ENCODE measurements at regions not wholly inside any gene's neighbourhood (a gene's known extent, or its start where the extent isn't known, plus 50 kb on each side); places are given as distances from the start of the nearest gene placed in this dataset.

DNA sequence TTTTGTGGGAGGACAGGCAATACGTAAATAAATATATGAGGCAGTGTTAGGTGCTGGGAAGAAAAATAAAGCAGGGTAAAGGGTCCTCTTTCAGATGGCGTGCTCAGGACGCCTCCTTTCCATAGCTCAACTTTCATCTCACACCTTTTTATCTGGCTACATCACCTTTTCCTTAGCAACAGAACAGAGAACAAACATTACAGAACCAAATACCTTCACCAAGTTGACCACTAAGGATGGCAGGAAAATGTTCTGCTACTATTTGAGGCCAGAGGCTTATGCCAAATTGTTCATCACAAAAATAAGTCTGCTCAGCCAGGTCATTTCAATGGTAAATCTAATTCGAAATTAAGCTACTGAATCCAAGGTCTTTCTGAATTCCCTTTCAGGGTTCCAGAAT is 149.2 kb upstream of the C1orf21 start (continued):
- no peak for TF ChIP-seq SP1 (IDR thresholded peaks at IDR 0.05; ENCODE audit: low read depth, low read length)

DNA sequence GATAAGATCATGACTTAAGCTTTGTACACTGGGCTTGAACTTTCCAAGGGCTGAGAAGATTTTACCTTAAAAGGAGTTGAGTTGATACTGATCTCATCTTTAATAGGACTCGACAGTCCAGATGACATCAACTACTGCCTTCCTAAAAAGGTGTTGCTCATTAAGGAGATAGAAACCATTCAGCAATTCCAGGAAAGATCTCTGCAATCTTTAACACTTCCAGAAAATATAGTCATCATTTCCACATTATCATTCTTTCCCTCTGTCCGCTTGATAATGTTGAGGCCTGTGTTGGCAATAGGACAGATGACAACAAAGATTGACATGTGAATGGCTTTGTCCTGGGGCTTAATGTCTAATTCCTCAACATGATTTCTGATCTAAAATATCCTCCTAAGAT is 145.4 kb upstream of the C1orf21 start:
- Histone ChIP-seq H4K91ac (replicated peaks; ENCODE audit: insufficient read length, low read length) (no peak overlapping the region), H2BK15ac (ENCODE audit: low read length) (no peak overlapping the region), H2BK5ac (ENCODE audit: low read depth, low read length) (no peak overlapping the region), H3K9ac (replicated peaks in 1 of 4; ENCODE audit: extremely low read depth in 1 of 4, low read depth in 3 of 4, low read length in 3 of 4) (no peak overlapping the region), H3K27ac (ENCODE audit: low read depth, low read length) (no peak overlapping the region), H3K4ac (replicated peaks; ENCODE audit: insufficient read length, low read depth, low read length) (no peak overlapping the region), H3K9me3 (ENCODE audit: insufficient read depth in 2 of 2, low read depth in 1 of 2, low read length in 1 of 2) (no peaks in the 10 kb centered on the region), H2BK20ac (ENCODE audit: low read length) (no peak overlapping the region), H2BK120ac (replicated peaks; ENCODE audit: low read depth, low read length) (no peak overlapping the region), H3K23ac (ENCODE audit: insufficient read length) (no peak overlapping the region), H3K4me3 (ENCODE audit: extremely low read depth in 1 of 4, insufficient read depth in 2 of 4, low read depth in 3 of 4, low read length in 4 of 4) (no peak overlapping the region), H3K27me3 (replicated peaks in 1 of 4; ENCODE audit: control insufficient read depth in 3 of 4, extremely low read depth in 1 of 4, insufficient read depth in 3 of 4, low read length in 3 of 4) (no peaks in the 10 kb centered on the region), H3K4me1 (replicated peaks in 1 of 4; ENCODE audit: control insufficient read depth in 3 of 4, insufficient read depth in 4 of 4, low read length in 3 of 4) (no peaks in the 10 kb centered on the region), H3K79me1 (ENCODE audit: low read depth, low read length) (no peaks in the 10 kb centered on the region), H2AFZ (ENCODE audit: low read length) (no peak overlapping the region), H4K20me1 (replicated peaks in 1 of 2; ENCODE audit: control insufficient read depth in 1 of 2, insufficient read depth in 2 of 2, low read length in 2 of 2) (no peaks in the 10 kb centered on the region), H4K8ac (ENCODE audit: extremely low read depth, insufficient read depth, low read length) (no peak overlapping the region), H3K36me3 (ENCODE audit: control insufficient read depth in 2 of 4, insufficient read depth in 4 of 4, low read length in 3 of 4) (no peaks in the 10 kb centered on the region), H2BK12ac (ENCODE audit: low read depth, low read length) (no peak overlapping the region), H3K79me2 (ENCODE audit: control insufficient read depth in 1 of 2, insufficient read depth in 2 of 2, low read length in 2 of 2) (no peaks in the 10 kb centered on the region), H2AK5ac (ENCODE audit: low read depth, low read length) (no peak overlapping the region), H3K4me2 (ENCODE audit: insufficient read depth in 1 of 2, low read depth in 2 of 2, low read length in 2 of 2) (no peak overlapping the region), H4K5ac (ENCODE audit: insufficient read length, low read depth, low read length) (no peak overlapping the region), H3K18ac (ENCODE audit: extremely low read depth, low read length) (no peak overlapping the region), H3K14ac (ENCODE audit: insufficient read length) (no peak overlapping the region), H3K23me2 (ENCODE audit: low read depth, low read length) (no peaks in the 10 kb centered on the region; the same call in 1 of the 2 replicates), H3K56ac (replicated peaks; ENCODE audit: insufficient read length, low read depth, low read length) (no peak overlapping the region)
- WGBS, 2 experiments (ENCODE audit: extremely low coverage in 1 of 2, insufficient coverage in 1 of 2, insufficient read length in 1 of 2, insufficient replicate concordance in 2 of 2, low coverage in 1 of 2, low lambda C conversion rate in 2 of 2, missing lambda C conversion rate in 1 of 2) = 85% methylated on average over 2 of the region's 2 CpGs; no CpG with 5 or more reads in 1 of the 2 experiments
- ChIA-PET POLR2A (ENCODE audit: partially characterized antibody) (no interaction called here), CTCF (ENCODE audit: partially characterized antibody) (interaction anchor here (1.1 to 2.1 kb wide), 6 partner anchors 20 to 422 kb away, joined by 3 to 12 read pairs (median 5); no protein-coding TSS in a partner anchor)
- FAIRE-seq = no peak
- DNase-seq (ENCODE audit: low read depth in 1 of 2, low spot score in 2 of 2) = no peak
- TF ChIP-seq ATF3 (IDR thresholded peaks at IDR 0.05; ENCODE audit: insufficient read depth, low read depth, low read length) = no peak
- no peak for TF ChIP-seq BACH1 (IDR thresholded peaks at IDR 0.05; ENCODE audit: low read length)
- no peak for TF ChIP-seq HDAC6 (IDR thresholded peaks at IDR 0.05; ENCODE audit: low read depth, low read length)
- no peak for TF ChIP-seq RBBP5 (IDR thresholded peaks at IDR 0.05; ENCODE audit: borderline replicate concordance, low read depth, low read length)
- no peak for TF ChIP-seq NANOG (IDR thresholded peaks at IDR 0.05; ENCODE audit: insufficient read depth, low read depth, low read length, poor library complexity, severe bottlenecking)
- TF ChIP-seq HDAC2 (IDR thresholded peaks at IDR 0.05; ENCODE audit: borderline replicate concordance in 1 of 2, low read depth in 2 of 2, low read length in 2 of 2) = no peak
- no peak for TF ChIP-seq JUND (IDR thresholded peaks at IDR 0.05; ENCODE audit: low read length)
- TF ChIP-seq EP300 (IDR thresholded peaks at IDR 0.05; ENCODE audit: borderline replicate concordance in 1 of 2, low read depth in 2 of 2, low read length in 2 of 2) = no peak
- no peak for TF ChIP-seq POLR2AphosphoS5 (IDR thresholded peaks at IDR 0.05; ENCODE audit: low read depth, low read length)
- TF ChIP-seq KDM4A (IDR thresholded peaks at IDR 0.05; ENCODE audit: low read depth, low read length, severe bottlenecking) = no peak
- no peak for TF ChIP-seq TCF12 (IDR thresholded peaks at IDR 0.05; ENCODE audit: low read depth, low read length)
- no peak for TF ChIP-seq BRCA1 (IDR thresholded peaks at IDR 0.05; ENCODE audit: low read depth, low read length)
